ENCODE measurements at regions not wholly inside any gene's neighbourhood (a gene's known extent, or its start where the extent isn't known, plus 50 kb on each side); places are given as distances from the start of the nearest gene placed in this dataset.

- TF ChIP-seq CTCF (conservative IDR thresholded peaks at IDR 0.05; ENCODE audit: low read length) = no peak
- TF ChIP-seq EZH2phosphoT487 (IDR thresholded peaks at IDR 0.05; ENCODE audit: borderline replicate concordance, low read depth, low read length) = no peak
Observed at GRCh38 chr1:213679153-213679552, 308.6 kb upstream of the PROX1 start.
